Activated CD4-positive, alpha-beta T cell treated with anti-CD3 and anti-CD28 coated beads, Interleukin-2, amount 50 U/mL, for 24 hours (primary cell): ENCODE measurements at regions not wholly inside any gene's neighbourhood (a gene's known extent, or its start where the extent isn't known, plus 50 kb on each side); places are given as distances from the start of the nearest gene placed in this dataset.
A peak's percentile ranks its signal among the peaks of the same experiment; 100 is the strongest.
"Not testable (repeated sequence)": the region's sequence is repeated elsewhere in the genome, so short reads cannot be mapped to it uniquely, and the experiment has no call there.

Source experiments
- DNase-seq, 2 donors: peaks; one replicate each; pipeline ENCODE4 v3.0.0-alpha.2; 2020; ENCODE audit warnings: low read depth in 1 of 2, low spot score in 1 of 2

GRCh38 chrX:121407627-121408026 lies 360.2 kb downstream of the GLUD2 start:
- no peak for DNase-seq

GRCh38 chrX:121431514-121431913 lies 384.1 kb downstream of the GLUD2 start:
- DNase-seq = not testable (repeated sequence)

- no peak for DNase-seq
Measured at GRCh38 chrX:121433289-121433688, 385.9 kb downstream of the GLUD2 start.

GRCh38 chrX:121437666-121438065 lies 390.3 kb downstream of the GLUD2 start:
- not testable (repeated sequence) for DNase-seq

- no peak for DNase-seq
Measured at GRCh38 chrX:121455890-121456289, 408.5 kb downstream of the GLUD2 start.

GRCh38 chrX:121456315-121456714 lies 408.9 kb downstream of the GLUD2 start:
- DNase-seq = no peak

- DNase-seq = no peak
Measured at GRCh38 chrX:121457096-121457495, 409.7 kb downstream of the GLUD2 start.

GRCh38 chrX:121479406-121479805 lies 432.0 kb downstream of the GLUD2 start:
- no peak for DNase-seq

GRCh38 chrX:121496966-121497365 lies 449.6 kb downstream of the GLUD2 start:
- DNase-seq = no peak

- no peak for DNase-seq
Measured at GRCh38 chrX:121504153-121504552, 456.7 kb downstream of the GLUD2 start.

- DNase-seq = no peak
Measured at GRCh38 chrX:121546317-121546716, 498.9 kb downstream of the GLUD2 start.

GRCh38 chrX:121558886-121559285 lies 511.5 kb downstream of the GLUD2 start:
- no peak for DNase-seq

GRCh38 chrX:121562616-121563015 lies 515.2 kb downstream of the GLUD2 start:
- no peak for DNase-seq

GRCh38 chrX:121569609-121570008 lies 522.2 kb downstream of the GLUD2 start:
- no peak for DNase-seq

GRCh38 chrX:121570072-121570841 lies 522.8 kb downstream of the GLUD2 start:
- no peak for DNase-seq

- DNase-seq = no peak
Measured at GRCh38 chrX:121571333-121571732, 523.9 kb downstream of the GLUD2 start.

GRCh38 chrX:121574384-121574783 lies 527.0 kb downstream of the GLUD2 start:
- not testable (repeated sequence) for DNase-seq

GRCh38 chrX:121579016-121579760 lies 531.8 kb downstream of the GLUD2 start:
- peak in 1 of 2 donors; percentile 4 for DNase-seq

- DNase-seq = no peak
Measured at GRCh38 chrX:121581885-121582284, 534.5 kb downstream of the GLUD2 start.

GRCh38 chrX:121585626-121586025 lies 538.2 kb downstream of the GLUD2 start:
- no peak for DNase-seq

GRCh38 chrX:121592884-121593283 lies 545.5 kb downstream of the GLUD2 start:
- no peak for DNase-seq

- DNase-seq = no peak
Measured at GRCh38 chrX:121598356-121598755, 550.9 kb downstream of the GLUD2 start.
